ENCODE measurements at regions not wholly inside any gene's neighbourhood (a gene's known extent, or its start where the extent isn't known, plus 50 kb on each side); places are given as distances from the start of the nearest gene placed in this dataset.
"Not testable (repeated sequence)": the region's sequence is repeated elsewhere in the genome, so short reads cannot be mapped to it uniquely, and the experiment has no call there.

- ChIA-PET POLR2A (interaction anchor here (1.2 to 2.7 kb wide), 3 partner anchors 43 to 229 kb away, joined by 4 to 13 read pairs (median 4); partner anchors contain the start of gene VEGFA), RAD21 (ENCODE audit: low non-redundant PET in 1 of 2, low total read pairs in 2 of 2, uncharacterized antibody in 2 of 2, unreplicated experiment in 2 of 2) (no interaction called here), CTCF (interaction anchor here (1.2 to 1.5 kb wide), 2 partner anchors 10 to 331 kb away, joined by 3 to 4 read pairs; no protein-coding TSS in a partner anchor)
- BruUV-seq (replicated peaks), result no TSS peak
- intact Hi-C loops (cut with micrococcal nuclease), result loop anchor here (2.0 to 10.0 kb wide), 3 partner anchors 43 to 145 kb away; no protein-coding TSS in a partner anchor
- no peak overlapping the region for H2AFZ ChIP-seq (ENCODE audit: low read depth, low read length, poor library complexity, severe bottlenecking)
- DNase-seq (ENCODE audit: low read depth, low spot score), result no peak
- H3K36me3 ChIP-seq (ENCODE audit: control insufficient read depth in 1 of 2, insufficient read depth in 2 of 2, low read length in 2 of 2), result no peaks in the 10 kb centered on the region
- no peaks in the 10 kb centered on the region for H3K27me3 ChIP-seq (ENCODE audit: insufficient read depth, low read length)
- no peaks in the 10 kb centered on the region for H3K79me2 ChIP-seq (ENCODE audit: insufficient read depth, low read length)
- H3K9me2 ChIP-seq (ENCODE audit: insufficient read depth), result no peaks in the 10 kb centered on the region
- no peak for TF ChIP-seq SP1 (IDR thresholded peaks at IDR 0.05; ENCODE audit: low read depth)
- no peak for TF ChIP-seq MAX (IDR thresholded peaks at IDR 0.05)
- TF ChIP-seq POLR2A (IDR thresholded peaks at IDR 0.05; ENCODE audit: borderline replicate concordance, extremely low read depth, insufficient read depth, insufficient read length), result peak; percentile 96
- no peak for TF ChIP-seq RAD21 (IDR thresholded peaks at IDR 0.05; ENCODE audit: low read depth)
- no peak for TF ChIP-seq EZH2phosphoT487 (IDR thresholded peaks at IDR 0.05; ENCODE audit: borderline replicate concordance)
- no peaks in the 10 kb centered on the region for H4K20me1 ChIP-seq (ENCODE audit: insufficient read depth)
- peaks cover 36 to 63% of the 10 kb centered on the region in 2 experiments for H3K4me1 ChIP-seq (ENCODE audit: control insufficient read depth in 1 of 2, insufficient read depth in 2 of 2, low read length in 2 of 2)
- no peaks in the 10 kb centered on the region for H3K9me3 ChIP-seq (ENCODE audit: control insufficient read depth in 1 of 2, insufficient read depth in 1 of 2, low read depth in 1 of 2, low read length in 2 of 2)
- H3K4me3 ChIP-seq (replicated peaks in 1 of 2; ENCODE audit: low read depth in 1 of 2, low read length in 2 of 2), result peak overlapping the region in 1 of 2 experiments; percentile 64; a peak in 1 of 4 replicates
- H3K9ac ChIP-seq (ENCODE audit: low read length), result peak overlapping the region; percentile 58
- ATAC-seq, result no peak
- H3K4me2 ChIP-seq (ENCODE audit: low read length), result peak overlapping the region; percentile 94
- peak overlapping the region; percentile 89 for H3K27ac ChIP-seq (ENCODE audit: low read depth, low read length)
Observed at GRCh38 chr6:43999628-44000027, 127.6 kb downstream of the MRPL14 start.

GRCh38 chr6:43998592-43999243, 128.5 kb downstream of the MRPL14 start:
- H4K20me1 ChIP-seq (ENCODE audit: insufficient read depth); CTCF ChIA-PET; H2AFZ ChIP-seq (ENCODE audit: low read depth, low read length, poor library complexity, severe bottlenecking); H3K9me3 ChIP-seq (ENCODE audit: control insufficient read depth in 1 of 2, insufficient read depth in 1 of 2, low read depth in 1 of 2, low read length in 2 of 2); H3K27me3 ChIP-seq (ENCODE audit: insufficient read depth, low read length); H3K9me2 ChIP-seq (ENCODE audit: insufficient read depth); H3K9ac ChIP-seq (ENCODE audit: low read length); H3K36me3 ChIP-seq (ENCODE audit: control insufficient read depth in 1 of 2, insufficient read depth in 2 of 2, low read length in 2 of 2); H3K79me2 ChIP-seq (ENCODE audit: insufficient read depth, low read length); intact Hi-C loops (cut with micrococcal nuclease); BruUV-seq (replicated peaks); RAD21 ChIA-PET (ENCODE audit: low non-redundant PET in 1 of 2, low total read pairs in 2 of 2, uncharacterized antibody in 2 of 2, unreplicated experiment in 2 of 2); H3K4me2 ChIP-seq (ENCODE audit: low read length); H3K27ac ChIP-seq (ENCODE audit: low read depth, low read length); DNase-seq (ENCODE audit: low read depth, low spot score); H3K4me3 ChIP-seq (replicated peaks in 1 of 2; ENCODE audit: low read depth in 1 of 2, low read length in 2 of 2); ATAC-seq: not testable (repeated sequence)
- peaks cover 41 to 64% of the 10 kb centered on the region in 2 experiments for H3K4me1 ChIP-seq (ENCODE audit: control insufficient read depth in 1 of 2, insufficient read depth in 2 of 2, low read length in 2 of 2)
- POLR2A ChIA-PET, result interaction anchor here (0.9 to 1.2 kb wide), 2 partner anchors 9 to 226 kb away, joined by 3 read pairs; no protein-coding TSS in a partner anchor
- peak; percentile 43; the same call in 1 of the 2 replicates for TF ChIP-seq POLR2AphosphoS5 (IDR thresholded peaks at IDR 0.05; ENCODE audit: low read depth, low read length)

GRCh38 chr6:43997990-43998585, 129.2 kb downstream of the MRPL14 start:
- H3K79me2 ChIP-seq (ENCODE audit: insufficient read depth, low read length); H3K4me2 ChIP-seq (ENCODE audit: low read length); H3K27me3 ChIP-seq (ENCODE audit: insufficient read depth, low read length); BruUV-seq (replicated peaks); RAD21 ChIA-PET (ENCODE audit: low non-redundant PET in 1 of 2, low total read pairs in 2 of 2, uncharacterized antibody in 2 of 2, unreplicated experiment in 2 of 2); CTCF ChIA-PET; ATAC-seq; intact Hi-C loops (cut with micrococcal nuclease); H3K9me2 ChIP-seq (ENCODE audit: insufficient read depth); H3K9me3 ChIP-seq (ENCODE audit: control insufficient read depth in 1 of 2, insufficient read depth in 1 of 2, low read depth in 1 of 2, low read length in 2 of 2); H3K27ac ChIP-seq (ENCODE audit: low read depth, low read length); H2AFZ ChIP-seq (ENCODE audit: low read depth, low read length, poor library complexity, severe bottlenecking); H4K20me1 ChIP-seq (ENCODE audit: insufficient read depth); H3K4me3 ChIP-seq (replicated peaks in 1 of 2; ENCODE audit: low read depth in 1 of 2, low read length in 2 of 2); DNase-seq (ENCODE audit: low read depth, low spot score); H3K9ac ChIP-seq (ENCODE audit: low read length); H3K36me3 ChIP-seq (ENCODE audit: control insufficient read depth in 1 of 2, insufficient read depth in 2 of 2, low read length in 2 of 2): not testable (repeated sequence)
- peaks cover 40 to 64% of the 10 kb centered on the region in 2 experiments for H3K4me1 ChIP-seq (ENCODE audit: control insufficient read depth in 1 of 2, insufficient read depth in 2 of 2, low read length in 2 of 2)
- POLR2A ChIA-PET, result interaction anchor here (0.9 to 1.2 kb wide), 2 partner anchors 8 to 226 kb away, joined by 3 read pairs; no protein-coding TSS in a partner anchor

Data from HCT116 (cell line).